GM19438 (cell line): ENCODE measurements at regions not wholly inside any gene's neighbourhood (a gene's known extent, or its start where the extent isn't known, plus 50 kb on each side); places are given as distances from the start of the nearest gene placed in this dataset.

Experiments used
- ATAC-seq: cut with Tn5 transposase; IDR thresholded peaks from one replicate; pipeline ENCODE4 v1.9.1; 2021; ENCODE audit warnings: low read depth; ENCODE audit not compliant: unreplicated experiment

- ATAC-seq, result no peak
These were observed 61.6 kb upstream of the GYPA start for GRCh38 chr4:144202081-144202480.

- ATAC-seq, result no peak
These were observed 62.6 kb upstream of the GYPA start for GRCh38 chr4:144203155-144203554.

- ATAC-seq, result no peak
These were observed 63.9 kb upstream of the GYPA start for GRCh38 chr4:144204431-144204830.

- ATAC-seq, result no peak
These were observed 66.2 kb upstream of the GYPA start for GRCh38 chr4:144206711-144207110.

- no peak for ATAC-seq
These were observed 67.6 kb upstream of the GYPA start for GRCh38 chr4:144208074-144208473.

GRCh38 chr4:144209491-144209890 is 69.0 kb upstream of the GYPA start:
- no peak for ATAC-seq

GRCh38 chr4:144213371-144213770 is 72.9 kb upstream of the GYPA start:
- ATAC-seq, result no peak

GRCh38 chr4:144223149-144223548 is 82.6 kb upstream of the GYPA start:
- ATAC-seq, result no peak

- ATAC-seq, result no peak
These were observed 83.1 kb upstream of the GYPA start for GRCh38 chr4:144223661-144224060.

GRCh38 chr4:144259285-144259684 is 118.8 kb upstream of the GYPA start:
- ATAC-seq, result no peak

- ATAC-seq, result no peak
These were observed 126.6 kb upstream of the GYPA start for GRCh38 chr4:144267084-144267483.

GRCh38 chr4:144280688-144281087 is 140.2 kb upstream of the GYPA start:
- ATAC-seq, result no peak

- no peak for ATAC-seq
These were observed 143.0 kb upstream of the GYPA start for GRCh38 chr4:144283526-144283925.

GRCh38 chr4:144284026-144284425 is 143.5 kb upstream of the GYPA start:
- no peak for ATAC-seq

- ATAC-seq, result peak; percentile 61
These were observed 147.7 kb upstream of the GYPA start for GRCh38 chr4:144288011-144288903.

GRCh38 chr4:144289667-144290428 is 149.3 kb upstream of the GYPA start:
- no peak for ATAC-seq

GRCh38 chr4:144291164-144291563 is 150.6 kb upstream of the GYPA start:
- ATAC-seq, result no peak

GRCh38 chr4:144294211-144294610 is 153.7 kb upstream of the GYPA start:
- ATAC-seq, result no peak

- no peak for ATAC-seq
These were observed 154.9 kb upstream of the GYPA start for GRCh38 chr4:144295286-144295995.

GRCh38 chr4:144296941-144297340 is 156.4 kb upstream of the GYPA start:
- ATAC-seq, result no peak

- no peak for ATAC-seq
These were observed 158.0 kb upstream of the GYPA start for GRCh38 chr4:144298519-144298918.
